ENCODE measurements at regions not wholly inside any gene's neighbourhood (a gene's known extent, or its start where the extent isn't known, plus 50 kb on each side); places are given as distances from the start of the nearest gene placed in this dataset.

DNA sequence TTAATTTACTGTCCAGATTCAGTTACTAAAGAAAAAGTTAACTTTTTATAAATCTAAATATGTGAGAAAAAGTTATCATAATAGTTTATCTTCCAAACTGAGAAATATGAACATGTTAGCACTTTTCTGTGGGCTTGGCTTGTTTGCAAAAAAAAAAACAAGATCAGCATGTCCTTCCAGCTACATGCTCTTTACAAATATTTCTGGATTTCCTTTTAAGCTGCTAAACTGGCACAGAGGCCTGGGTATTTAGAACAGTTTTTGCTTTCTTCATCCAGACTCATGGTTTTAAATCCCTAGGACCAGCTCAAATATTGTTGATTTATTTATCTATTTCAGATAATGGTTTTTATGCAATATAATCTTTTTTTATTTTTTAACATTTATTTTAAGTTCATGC, 1444.5 kb upstream of the FLRT2 start:
- Histone ChIP-seq H3K27ac (no peak overlapping the region), H3K4me3 (replicated peaks in 1 of 3) (no peak overlapping the region), H3K9me3 (no peaks in the 10 kb centered on the region), H3K27me3 (no peaks in the 10 kb centered on the region), H3K36me3 (no peaks in the 10 kb centered on the region), H3K4me1 (no peaks in the 10 kb centered on the region)
- DNase-seq, result no peak
- intact Hi-C loops (cut with DNase I), result no loop called here
- TF ChIP-seq POLR2A (IDR thresholded peaks at IDR 0.05), result no peak
- no peak for TF ChIP-seq CTCF (IDR thresholded peaks at IDR 0.05)

DNA sequence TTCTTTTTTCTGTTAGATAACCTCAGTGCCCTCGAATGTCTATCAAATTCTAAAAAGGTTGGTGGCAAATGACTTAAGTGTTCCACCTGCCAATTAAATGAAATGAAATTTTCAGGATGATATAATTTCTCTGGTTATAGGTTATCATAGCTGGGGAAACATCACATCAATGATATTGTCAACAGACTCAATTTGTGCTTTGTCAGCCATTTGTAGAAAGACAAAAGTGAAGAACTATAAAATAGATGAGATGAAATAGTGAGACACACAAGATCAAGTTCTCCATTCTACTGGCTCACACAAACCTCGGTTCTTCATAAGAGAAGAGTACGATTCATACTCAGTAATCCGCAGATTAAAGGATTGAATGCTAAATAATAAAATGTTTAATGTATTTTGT, 1443.2 kb upstream of the FLRT2 start:
- Histone ChIP-seq H3K9me3 (no peaks in the 10 kb centered on the region), H3K27ac (no peak overlapping the region), H3K27me3 (no peaks in the 10 kb centered on the region), H3K36me3 (no peaks in the 10 kb centered on the region), H3K4me3 (replicated peaks in 1 of 3) (no peak overlapping the region), H3K4me1 (no peaks in the 10 kb centered on the region)
- intact Hi-C loops (cut with DNase I), result no loop called here
- 93 to 95% methylated on average over 4 of the region's 4 CpGs for WGBS, 2 donors
- no peak for TF ChIP-seq CTCF (IDR thresholded peaks at IDR 0.05)
- TF ChIP-seq POLR2A (IDR thresholded peaks at IDR 0.05), result no peak
- DNase-seq, result no peak

- no peak for TF ChIP-seq CTCF (IDR thresholded peaks at IDR 0.05)
- TF ChIP-seq POLR2A (IDR thresholded peaks at IDR 0.05), result no peak
These were observed 1441.9 kb upstream of the FLRT2 start for GRCh38 chr14:84087986-84088531.

DNA sequence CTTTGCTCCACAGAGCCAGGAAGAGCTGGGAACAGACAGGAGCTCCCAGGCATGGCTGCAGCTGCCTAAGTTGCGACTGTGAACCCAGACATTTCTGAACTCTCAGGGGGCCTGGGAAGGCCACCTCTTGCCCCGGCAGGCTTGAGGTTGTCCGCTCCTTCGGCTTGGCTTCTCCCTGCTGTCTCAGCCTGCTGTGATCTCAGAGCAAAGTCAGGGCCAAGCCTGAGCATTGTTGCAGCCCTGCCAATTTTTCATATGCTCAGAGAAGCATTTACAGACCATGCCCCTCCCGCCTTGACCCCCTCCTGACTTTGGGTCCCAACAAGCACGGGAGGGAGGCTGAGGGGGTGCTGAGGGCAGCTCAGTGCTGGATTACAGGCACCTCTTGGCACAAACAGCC, 1439.1 kb upstream of the FLRT2 start:
- no peaks in the 10 kb centered on the region for H3K9me3 ChIP-seq
- TF ChIP-seq CTCF (IDR thresholded peaks at IDR 0.05), result no peak
- no peaks in the 10 kb centered on the region for H3K36me3 ChIP-seq
- intact Hi-C loops (cut with DNase I), result no loop called here
- DNase-seq, result no peak
- no peak overlapping the region for H3K4me3 ChIP-seq (replicated peaks in 1 of 3)
- no peaks in the 10 kb centered on the region for H3K27me3 ChIP-seq
- WGBS, 2 donors, result 46 to 77% methylated on average over 2 to 6 of the region's 6 CpGs
- no peaks in the 10 kb centered on the region for H3K4me1 ChIP-seq
- no peak overlapping the region for H3K27ac ChIP-seq

More at GRCh38 chr14:84087986-84088531, 1441.9 kb upstream of the FLRT2 start:
- no peaks in the 10 kb centered on the region for H3K9me3 ChIP-seq
- no peaks in the 10 kb centered on the region for H3K36me3 ChIP-seq
- no peak overlapping the region for H3K4me3 ChIP-seq (replicated peaks in 1 of 3)
- WGBS, 2 donors, result 75 to 92% methylated on average over 8 of the region's 8 CpGs
- no peaks in the 10 kb centered on the region for H3K27me3 ChIP-seq
- DNase-seq, result no peak
- no peak overlapping the region for H3K27ac ChIP-seq
- intact Hi-C loops (cut with DNase I), result no loop called here
- no peaks in the 10 kb centered on the region for H3K4me1 ChIP-seq

- no peaks in the 10 kb centered on the region for H3K36me3 ChIP-seq
- WGBS, 2 donors, result 43 to 57% methylated on average over 1 of the region's 1 CpG
- no peaks in the 10 kb centered on the region for H3K9me3 ChIP-seq
- no peak for TF ChIP-seq POLR2A (IDR thresholded peaks at IDR 0.05)
- TF ChIP-seq CTCF (IDR thresholded peaks at IDR 0.05), result no peak
- no peaks in the 10 kb centered on the region for H3K4me1 ChIP-seq
- H3K27ac ChIP-seq, result no peak overlapping the region
- no peak overlapping the region for H3K4me3 ChIP-seq (replicated peaks in 1 of 3)
- intact Hi-C loops (cut with DNase I), result no loop called here
- no peak for DNase-seq
- H3K27me3 ChIP-seq, result no peaks in the 10 kb centered on the region
These were observed 1434.3 kb upstream of the FLRT2 start for GRCh38 chr14:84095681-84096080.
